ENCODE measurements at regions not wholly inside any gene's neighbourhood (a gene's known extent, or its start where the extent isn't known, plus 50 kb on each side); places are given as distances from the start of the nearest gene placed in this dataset.

DNA sequence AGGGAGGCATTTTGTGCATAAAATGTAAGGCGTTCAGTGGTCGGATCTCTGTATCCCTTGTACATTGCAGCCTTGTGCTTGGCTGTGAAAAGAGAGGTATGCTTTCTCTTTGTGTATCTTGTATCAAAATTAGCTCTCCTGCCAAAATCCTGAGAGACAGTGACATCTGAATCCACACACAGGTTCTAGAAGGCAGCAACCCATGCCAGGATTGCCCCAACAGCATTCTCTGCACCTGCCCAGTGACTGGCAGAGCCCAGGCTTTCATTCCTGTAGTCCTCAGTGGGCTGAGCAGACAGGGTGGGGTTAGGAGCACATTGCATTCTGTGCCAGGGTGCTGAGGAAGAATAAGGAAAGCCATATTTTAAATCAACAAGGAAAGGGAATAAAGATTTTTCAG is 740.3 kb upstream of the RAB6C start:
- no peak for DNase-seq

DNA sequence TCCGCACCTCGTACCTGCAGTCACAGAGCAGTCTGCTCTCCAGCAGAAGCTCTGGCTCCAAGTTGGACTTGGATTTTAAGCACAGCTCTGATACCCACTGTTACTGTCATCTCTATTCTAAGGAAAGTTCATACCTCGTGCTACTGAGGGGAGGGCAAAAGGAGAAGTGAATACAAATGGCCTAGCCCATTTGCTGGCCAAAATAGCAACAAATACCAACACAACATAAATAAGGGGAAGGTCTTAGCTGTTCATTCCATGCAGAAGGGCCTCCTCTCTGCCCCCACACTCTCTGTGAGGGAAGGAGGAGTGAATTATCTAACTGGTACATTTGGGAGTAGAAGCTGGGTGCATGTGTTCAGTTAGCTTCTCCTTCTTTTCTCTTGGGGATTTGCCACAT is 739.4 kb upstream of the RAB6C start:
- DNase-seq = no peak

DNA sequence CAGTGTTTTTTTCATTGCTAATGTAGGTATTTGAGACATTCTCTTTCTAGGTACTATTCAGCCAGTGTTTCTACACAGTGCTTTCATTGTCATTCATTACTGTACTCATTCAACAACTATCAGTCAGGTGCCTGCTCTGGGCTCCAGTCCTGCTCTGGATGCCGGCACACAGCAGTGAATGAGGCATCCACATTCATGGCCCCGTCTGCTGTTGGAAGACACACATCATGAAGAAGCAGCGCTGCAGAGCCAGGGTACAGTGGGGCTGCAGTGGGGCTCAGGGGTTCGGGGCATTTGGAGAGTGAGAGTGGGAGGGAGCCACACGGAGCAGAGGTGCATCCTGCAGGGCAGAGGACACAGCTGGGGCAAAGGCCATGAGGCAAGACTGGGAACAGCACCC is 737.2 kb upstream of the RAB6C start:
- no peak for DNase-seq

DNA sequence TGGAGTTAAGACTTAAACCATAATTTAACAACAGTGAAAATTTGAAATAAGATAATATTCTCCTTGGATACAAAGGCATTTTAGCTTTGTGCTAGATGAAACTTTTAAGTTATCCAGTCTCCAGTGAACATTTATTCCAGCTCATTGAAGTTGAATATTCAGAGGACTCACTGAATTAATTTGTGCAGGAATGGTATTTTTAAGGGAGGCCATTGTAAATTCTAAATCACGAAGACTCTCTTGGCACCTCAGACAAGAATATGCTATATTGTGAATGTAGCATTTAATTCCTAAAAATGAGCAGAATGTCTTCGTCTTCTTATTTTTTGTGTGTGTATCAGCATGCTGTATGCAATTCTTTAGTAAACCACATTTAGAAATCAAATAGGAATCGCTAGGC is 731.7 kb upstream of the RAB6C start:
- no peak for DNase-seq

DNA sequence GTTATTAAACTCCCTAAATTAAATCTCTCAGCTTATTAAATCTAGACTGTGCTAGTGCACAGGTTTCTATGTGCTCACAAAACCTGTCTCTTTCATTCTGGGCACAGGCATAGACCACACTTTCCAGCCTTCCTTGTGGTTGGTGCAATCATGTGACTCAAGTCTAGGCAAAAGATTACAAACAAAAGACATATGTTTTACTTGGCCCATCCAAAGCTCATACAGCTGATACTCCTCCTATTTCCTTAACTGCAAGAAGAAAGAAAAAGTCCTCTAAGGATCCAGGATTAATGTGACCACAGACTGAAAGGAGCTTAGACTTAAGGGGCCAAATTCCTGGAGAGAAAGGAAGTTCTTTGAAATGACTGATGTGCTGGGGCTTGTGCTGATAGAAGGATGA is 731.3 kb upstream of the RAB6C start:
- DNase-seq = no peak

DNA sequence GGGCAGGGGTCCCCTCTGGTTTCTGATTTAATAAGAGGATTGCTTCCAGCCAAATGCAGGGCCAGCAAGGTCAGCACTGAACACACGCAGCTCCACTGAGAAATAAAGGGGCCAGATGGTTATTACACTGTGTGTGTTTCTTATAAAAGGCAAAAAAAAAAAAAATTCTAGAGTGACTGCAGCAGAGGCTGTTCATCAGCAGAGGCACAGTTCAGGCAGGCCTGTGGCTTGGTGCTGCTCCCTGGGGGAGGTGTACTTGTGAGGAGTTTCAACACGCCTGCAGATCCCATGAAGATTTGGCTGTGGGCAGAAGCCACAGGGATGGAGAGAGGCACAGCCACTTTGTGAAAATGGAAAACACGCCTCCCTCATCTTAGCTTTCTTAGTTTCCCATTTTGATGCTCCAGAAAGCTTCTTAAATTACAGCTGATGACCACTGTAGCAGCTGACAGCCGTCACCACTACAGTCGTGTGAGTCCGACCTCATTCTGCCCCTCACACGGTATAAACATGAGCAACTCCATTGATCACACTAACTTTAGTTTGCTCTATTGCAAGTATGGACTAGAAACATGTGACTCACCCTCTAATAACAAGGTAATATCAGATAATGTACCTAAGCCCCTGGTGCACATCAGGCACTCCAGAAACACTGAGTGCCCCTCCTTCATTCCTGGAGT is 726.5 kb upstream of the RAB6C start:
- DNase-seq = no peak

DNA sequence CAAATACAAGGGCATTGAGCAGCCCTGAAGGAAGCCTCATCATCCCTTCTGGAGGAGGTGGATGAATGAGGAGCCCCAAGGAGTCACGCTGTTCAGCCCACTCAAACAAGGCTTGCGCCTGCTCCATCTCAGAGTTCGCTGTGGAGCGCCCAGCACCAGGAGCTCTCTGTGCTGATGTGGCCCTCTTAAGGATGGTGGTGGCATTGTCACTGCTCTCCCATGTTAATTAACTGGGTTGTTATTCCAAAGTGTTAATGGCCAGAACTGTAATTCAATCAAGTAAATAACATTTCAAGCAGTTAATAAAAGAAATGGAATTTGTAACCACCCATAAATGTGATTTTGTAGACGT is 726.0 kb upstream of the RAB6C start:
- no peak for DNase-seq

DNA sequence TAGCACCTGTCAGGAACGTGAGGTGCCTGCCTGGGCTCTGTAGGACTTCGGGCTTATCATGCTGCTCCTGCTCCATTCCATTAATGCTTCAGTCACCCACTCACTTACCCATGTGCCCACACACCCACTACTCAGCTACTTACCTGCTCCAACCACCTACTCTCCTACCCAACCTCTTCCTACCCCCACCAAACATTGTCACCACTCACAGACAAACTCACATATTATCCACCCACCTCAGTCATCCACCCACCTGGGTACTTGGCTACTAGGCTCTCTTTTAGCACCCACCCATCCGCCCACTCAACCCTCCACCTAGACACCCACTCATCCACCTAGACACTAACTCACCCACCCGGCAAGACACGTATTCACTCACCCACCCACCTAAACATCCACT is 724.7 kb upstream of the RAB6C start:
- no peak for DNase-seq

DNA sequence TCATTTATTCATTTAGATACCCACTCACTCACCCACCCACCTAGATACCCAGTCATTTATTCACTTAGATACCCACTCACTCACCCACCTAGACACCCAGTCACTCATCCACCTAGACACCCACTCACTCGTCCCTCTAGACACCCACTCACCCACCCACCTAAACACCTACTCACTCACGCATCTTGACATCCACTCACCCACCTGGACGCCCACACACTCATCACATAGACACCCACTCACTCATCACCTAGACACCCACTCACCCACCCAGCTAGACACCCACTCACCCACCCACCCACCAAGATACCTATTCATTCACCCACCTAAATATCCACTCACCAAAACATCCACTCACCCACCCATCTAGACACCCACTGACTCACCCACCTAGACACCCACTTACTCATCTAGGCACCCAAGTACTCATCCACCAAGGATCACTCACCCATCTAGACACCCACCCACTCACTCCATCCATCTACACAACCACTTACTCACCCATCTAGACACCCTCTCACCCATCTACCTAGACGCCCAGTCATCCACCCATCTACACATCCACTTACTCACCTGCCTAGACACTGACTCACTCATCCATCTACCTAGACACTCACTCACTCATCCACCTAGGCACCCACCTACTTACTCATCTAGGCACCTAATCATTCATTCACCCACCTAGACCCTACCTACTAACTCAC is 723.7 kb upstream of the RAB6C start:
- DNase-seq = no peak

DNA sequence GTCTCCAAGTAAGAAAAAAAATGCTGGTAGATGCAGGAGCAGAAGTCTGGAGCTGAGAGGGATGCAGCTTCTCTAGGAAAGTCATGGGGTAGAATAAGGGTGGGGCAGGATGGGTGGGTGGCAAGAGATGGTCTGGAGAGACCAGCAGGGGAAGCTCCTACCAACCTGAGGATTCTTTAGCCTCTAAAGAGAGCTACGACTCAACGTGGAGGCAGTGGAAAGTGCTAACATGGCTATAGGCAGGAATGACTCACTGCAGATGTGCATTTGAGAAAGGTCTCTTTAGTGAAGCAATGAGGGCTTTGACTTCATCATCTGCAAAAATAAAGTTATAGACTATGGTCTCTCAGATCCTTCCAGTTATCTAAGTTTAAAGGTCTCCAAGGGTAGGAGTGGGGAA is 722.8 kb upstream of the RAB6C start:
- no peak for DNase-seq

DNA sequence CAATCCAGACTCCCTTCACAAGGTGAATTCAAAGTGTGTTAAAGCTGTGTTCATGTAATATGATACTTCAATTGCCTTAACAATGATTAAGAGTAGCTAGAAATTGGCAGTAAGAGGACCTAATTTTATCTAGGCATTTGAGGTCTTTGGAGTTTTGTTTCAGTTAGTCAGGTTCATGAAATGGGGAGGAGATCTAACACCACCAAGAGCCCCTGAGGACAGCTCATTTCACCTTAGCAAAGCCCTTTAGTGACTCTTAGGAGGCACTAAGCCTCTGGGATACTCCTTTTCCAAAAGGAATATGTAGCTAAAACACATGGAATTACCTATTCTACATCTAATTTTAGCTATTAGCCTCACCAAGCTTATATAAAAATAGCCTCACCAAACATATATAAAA is 716.5 kb upstream of the RAB6C start:
- DNase-seq = no peak

DNA sequence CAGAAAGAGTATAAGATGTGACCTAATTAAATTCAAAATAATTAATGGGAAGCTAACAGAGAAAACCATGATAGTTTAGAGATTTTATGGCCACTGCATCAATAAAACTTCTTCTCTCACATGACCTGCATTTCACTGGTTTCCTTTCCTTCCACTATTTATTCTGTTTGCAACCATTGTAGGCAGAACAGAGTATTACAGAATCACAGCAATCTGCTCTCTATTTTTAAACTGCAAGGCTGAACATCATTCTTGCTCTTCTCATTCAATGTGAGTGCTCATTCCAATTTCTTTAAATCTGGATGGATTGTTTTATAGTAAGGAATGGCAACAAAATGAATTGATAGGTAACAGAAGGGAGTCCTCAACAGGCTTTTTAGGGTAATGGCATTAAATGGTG is 715.5 kb upstream of the RAB6C start:
- no peak for DNase-seq

DNA sequence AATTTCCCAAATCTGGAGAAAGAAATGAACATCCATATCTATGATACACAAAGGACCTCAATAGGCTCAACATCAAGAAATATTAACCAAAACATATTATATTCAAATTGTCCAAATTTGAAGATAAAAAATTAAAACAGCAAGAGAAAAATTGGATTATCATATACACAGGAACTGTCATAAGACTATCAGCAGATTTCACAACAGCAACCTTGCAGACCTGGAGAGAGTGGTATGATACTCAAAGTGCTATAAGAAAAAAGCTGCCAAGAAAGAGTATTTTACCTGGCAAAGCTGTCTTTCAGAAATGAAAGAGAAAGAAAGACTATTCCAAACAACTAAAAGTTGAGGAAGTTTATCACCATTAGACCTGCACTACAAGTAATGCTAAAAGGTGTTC is 711.9 kb upstream of the RAB6C start:
- DNase-seq = no peak

DNA sequence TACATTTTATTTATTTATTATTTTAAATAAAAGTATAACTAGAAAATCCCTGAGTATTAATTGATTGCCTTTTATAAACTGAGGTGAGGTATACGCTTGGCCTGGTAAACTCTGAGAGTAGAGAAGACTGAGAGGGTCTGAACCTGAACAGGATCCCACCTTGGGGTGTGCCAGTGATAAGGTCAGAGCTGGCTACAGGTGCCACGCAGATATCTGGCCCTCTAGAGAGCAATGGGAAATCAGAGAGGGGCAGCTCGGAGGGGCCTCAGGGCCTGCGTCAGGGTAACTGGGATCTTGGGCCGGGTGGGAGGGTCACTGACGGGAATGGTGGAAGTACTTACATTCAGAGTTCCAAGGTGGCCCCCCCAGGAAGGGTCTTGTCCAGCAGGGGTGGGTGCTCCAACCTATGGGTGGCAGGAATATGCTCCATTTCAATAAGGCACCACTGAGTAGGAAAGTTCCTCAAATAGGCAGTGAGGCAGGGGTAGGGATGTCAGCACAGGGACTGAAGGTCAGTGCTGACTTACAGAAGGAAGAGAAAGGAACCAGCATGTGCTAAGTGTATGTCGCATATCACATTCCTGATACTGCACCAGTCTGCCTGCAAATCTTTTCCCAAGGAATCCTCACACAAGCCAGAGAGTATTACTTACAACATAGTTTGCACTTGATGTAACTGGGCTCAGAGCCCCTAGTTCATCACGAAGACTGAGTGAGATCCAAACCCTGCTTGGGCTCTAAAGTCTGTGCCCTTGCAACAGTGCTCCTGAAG is 706.0 kb upstream of the RAB6C start:
- no peak for DNase-seq

DNA sequence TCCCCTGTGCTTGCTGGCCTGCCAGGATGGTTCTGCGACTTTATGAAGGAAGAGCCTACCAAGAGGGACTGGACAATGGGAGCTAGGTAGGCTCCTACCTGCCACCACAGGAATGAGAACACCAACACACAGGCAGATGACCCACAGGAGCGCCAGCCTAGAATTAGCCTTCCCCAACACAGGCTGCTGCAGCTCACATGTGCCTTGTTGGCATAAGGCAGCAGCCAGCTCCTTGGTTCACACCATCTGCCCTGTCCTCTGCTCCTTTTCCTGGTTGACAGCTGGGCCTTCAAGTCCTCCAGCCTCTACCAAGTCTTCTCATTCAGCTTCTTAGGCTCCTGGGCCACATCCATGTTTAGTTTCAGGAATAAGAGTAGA is 705.4 kb upstream of the RAB6C start:
- no peak for DNase-seq

DNA sequence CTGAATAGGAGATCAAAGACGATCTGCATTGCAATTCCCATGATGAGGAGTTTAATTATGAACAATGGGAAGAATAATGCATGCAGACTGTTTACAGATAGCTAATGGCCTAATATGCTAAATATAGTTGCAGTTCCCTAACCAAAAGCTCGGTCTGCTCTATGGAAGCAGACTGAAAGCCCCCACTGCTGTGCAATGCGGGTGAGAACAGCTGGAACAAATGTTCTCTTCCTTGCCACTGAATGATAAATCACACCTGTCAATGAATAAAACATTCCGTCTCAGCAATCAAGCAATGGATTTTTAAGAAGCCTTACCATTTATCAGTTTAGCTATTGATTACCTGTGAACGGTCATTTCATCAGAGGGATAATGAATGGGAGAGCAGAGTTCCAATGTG is 704.5 kb upstream of the RAB6C start:
- DNase-seq = no peak

DNA sequence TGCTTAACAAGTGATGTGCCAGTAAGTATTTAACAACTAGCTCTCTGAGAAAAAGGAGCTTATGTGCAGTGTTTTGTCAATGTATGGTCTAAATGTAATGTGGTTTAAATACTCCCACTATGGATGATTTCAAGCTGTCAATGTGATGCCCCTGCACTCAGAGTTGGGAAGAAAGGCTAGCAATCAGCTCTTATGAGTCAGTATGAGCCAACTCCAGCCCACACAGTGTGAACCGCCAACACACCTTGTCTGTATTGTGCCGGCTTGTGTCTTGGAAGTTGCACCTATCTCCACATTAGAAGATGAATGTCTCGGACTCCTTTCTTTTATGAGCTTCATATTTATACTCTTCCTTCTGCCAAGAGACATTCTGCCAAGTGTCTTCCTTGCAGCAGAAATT is 703.8 kb upstream of the RAB6C start:
- no peak for DNase-seq

DNA sequence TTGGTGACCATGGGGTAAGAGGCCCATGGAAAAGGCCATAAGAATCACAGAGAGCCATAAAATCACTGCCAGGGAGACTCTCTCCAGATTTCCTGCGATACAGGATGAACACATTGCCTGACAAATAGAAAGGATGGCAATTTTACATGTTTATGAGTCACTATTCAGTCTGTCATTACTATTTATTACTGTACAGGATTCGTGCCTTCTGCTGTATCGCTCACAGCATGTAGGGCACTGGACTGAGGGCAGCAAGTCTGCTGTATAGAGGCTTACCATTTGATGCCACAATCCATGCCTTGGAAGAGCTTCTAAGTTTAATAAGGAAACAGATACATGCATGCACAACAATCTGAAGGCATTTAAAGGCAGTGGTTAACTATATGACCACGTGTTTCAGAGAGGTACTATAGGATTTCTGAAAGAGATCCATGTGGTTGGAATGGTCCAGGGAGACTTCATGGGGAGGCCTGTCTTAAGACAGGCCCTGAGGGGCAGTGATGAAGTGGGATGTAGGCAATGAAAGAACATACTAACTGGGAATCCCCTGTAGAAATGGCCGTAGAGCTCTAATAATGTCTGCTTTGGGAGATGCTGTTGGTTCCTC is 702.4 kb upstream of the RAB6C start:
- no peak for DNase-seq

DNA sequence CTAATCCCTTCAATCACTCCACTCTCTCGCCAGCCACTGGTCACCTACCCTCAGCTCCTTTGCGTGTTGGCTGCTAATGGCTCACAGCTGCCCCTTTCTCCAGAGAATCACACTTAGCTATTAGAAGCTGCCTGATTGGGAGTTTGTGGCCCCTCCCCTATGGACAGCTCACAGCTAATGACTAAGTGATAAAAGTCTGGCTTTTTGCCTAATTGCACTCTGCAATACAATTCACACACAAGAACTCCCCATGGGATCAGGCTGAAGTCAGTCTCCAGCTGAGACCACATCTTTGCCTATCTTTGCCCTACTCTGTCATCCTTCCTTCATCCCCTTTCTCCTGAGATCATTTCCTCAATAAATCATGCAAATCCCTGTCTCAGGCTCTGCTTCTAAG is 701.9 kb upstream of the RAB6C start:
- DNase-seq = no peak

DNA sequence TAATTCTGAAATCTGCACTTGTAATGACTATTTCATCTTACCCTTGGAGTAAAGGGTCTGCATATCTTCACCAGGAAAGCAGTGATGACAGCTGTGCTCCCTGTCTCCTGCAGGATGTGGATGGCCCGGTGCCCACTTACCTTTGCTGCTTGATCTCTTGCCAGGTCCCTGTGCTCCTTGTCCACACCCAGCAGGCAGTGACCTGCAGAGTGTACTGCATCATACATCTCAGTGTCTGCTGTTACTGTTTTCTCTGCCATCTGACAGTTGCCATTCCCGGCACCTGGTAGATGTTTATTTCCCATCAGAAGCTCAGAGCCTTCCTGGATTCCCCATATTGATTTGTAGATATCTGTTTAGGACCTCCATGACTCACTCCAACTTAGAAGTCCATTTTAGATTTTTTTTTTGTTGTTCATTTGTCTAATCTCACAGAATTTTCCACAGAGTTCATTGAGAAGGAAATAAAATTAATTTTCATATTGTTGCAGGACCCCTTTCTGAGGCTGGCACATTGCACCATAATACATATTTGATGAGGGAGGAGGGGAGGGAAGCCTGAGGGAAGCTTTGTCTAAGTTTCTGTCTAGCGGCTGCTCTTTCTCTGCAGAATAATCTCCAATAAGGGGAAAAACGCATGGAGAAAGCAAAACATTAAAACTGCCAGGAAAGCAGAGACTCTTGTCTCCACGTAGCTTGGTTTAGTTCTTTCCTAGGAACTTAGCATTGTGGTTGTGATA is 697.5 kb upstream of the RAB6C start:
- no peak for DNase-seq

DNA sequence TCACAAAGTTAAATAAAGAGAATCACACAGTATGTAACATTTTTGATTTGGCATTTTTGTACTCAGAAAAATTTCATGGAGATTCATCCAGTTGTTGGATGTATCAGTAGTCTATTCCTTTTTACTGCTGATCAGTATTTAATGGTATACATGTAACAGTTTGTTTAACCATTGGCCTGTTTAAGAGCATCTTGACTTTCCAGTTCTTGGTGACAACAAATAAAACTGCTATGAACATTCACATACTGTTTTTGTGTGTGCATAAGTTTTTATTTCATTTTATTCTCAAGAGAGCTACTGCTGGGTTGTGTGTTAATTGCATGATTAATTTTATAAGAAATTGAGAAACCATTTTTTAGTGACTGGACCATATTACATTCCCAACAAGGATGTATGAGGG is 694.5 kb upstream of the RAB6C start:
- no peak for DNase-seq

DNA sequence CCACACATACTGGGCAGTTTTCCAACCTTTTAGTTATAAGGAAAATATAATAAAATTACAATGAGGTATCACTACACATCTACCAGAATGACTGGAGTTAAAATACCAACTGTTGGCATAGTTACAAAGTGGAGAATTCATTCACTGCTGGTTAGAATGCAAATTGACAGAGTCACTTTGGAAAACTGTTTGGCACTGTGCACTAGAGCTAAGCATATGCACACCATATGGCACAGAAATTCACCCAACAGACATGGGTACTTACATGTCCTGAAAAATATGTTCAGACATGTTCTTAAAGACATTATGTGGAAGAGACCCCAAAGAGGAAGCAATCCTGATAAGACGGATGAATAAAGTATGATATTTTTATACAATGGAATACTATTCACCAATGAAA is 686.1 kb upstream of the RAB6C start:
- DNase-seq = no peak

DNA sequence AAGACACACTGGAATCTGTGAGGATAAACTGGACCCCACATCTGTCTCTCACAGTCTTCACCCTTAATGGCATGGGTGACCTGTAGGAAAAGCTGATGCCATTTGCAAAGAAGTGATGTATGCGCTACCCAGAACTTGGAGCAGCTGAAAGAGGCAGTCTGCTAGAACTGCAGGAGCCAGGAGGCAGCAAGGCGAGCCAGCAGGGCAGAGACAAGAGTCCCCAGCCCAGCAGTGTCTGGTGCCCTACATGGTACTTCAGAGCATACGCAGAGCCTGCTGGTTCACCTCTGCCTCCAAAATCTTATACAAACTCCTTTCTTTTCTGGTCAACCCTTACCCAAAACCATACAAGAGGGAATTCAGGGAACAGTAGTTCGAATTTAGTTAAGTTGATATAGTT is 683.1 kb upstream of the RAB6C start:
- no peak for DNase-seq

All from T-helper 2 cell (primary cell).